ENCODE measurements at regions not wholly inside any gene's neighbourhood (a gene's known extent, or its start where the extent isn't known, plus 50 kb on each side); places are given as distances from the start of the nearest gene placed in this dataset.

GRCh38 chr10:120761951-120762350 is 89.2 kb upstream of the WDR11 start:
- H3K4me3 ChIP-seq (ENCODE audit: low read depth, low read length) = no peak overlapping the region
- DNase-seq (ENCODE audit: low read depth) = no peak

GRCh38 chr10:120765226-120765803 is 85.8 kb upstream of the WDR11 start:
- DNase-seq (ENCODE audit: low read depth) = no peak
- H3K4me3 ChIP-seq (ENCODE audit: low read depth, low read length) = no peak overlapping the region
- TF ChIP-seq, protein P1, sequence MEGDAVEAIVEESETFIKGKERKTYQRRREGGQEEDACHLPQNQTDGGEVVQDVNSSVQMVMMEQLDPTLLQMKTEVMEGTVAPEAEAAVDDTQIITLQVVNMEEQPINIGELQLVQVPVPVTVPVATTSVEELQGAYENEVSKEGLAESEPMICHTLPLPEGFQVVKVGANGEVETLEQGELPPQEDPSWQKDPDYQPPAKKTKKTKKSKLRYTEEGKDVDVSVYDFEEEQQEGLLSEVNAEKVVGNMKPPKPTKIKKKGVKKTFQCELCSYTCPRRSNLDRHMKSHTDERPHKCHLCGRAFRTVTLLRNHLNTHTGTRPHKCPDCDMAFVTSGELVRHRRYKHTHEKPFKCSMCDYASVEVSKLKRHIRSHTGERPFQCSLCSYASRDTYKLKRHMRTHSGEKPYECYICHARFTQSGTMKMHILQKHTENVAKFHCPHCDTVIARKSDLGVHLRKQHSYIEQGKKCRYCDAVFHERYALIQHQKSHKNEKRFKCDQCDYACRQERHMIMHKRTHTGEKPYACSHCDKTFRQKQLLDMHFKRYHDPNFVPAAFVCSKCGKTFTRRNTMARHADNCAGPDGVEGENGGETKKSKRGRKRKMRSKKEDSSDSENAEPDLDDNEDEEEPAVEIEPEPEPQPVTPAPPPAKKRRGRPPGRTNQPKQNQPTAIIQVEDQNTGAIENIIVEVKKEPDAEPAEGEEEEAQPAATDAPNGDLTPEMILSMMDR (IDR thresholded peaks at IDR 0.05; ENCODE audit: low read depth, low read length, missing control alignments) = no peak

More at GRCh38 chr10:120761951-120762350, 89.2 kb upstream of the WDR11 start:
- TF ChIP-seq, protein P1 (IDR thresholded peaks at IDR 0.05; ENCODE audit: low read depth, low read length, missing control alignments) = no peak

GRCh38 chr10:120768227-120768626 is 82.9 kb upstream of the WDR11 start:
- DNase-seq (ENCODE audit: low read depth) = no peak
- no peak overlapping the region for H3K4me3 ChIP-seq (ENCODE audit: low read depth, low read length)
- TF ChIP-seq, protein P1 (IDR thresholded peaks at IDR 0.05; ENCODE audit: low read depth, low read length, missing control alignments) = no peak

- TF ChIP-seq, protein P1 (IDR thresholded peaks at IDR 0.05; ENCODE audit: low read depth, low read length, missing control alignments) = no peak
- no peak for DNase-seq (ENCODE audit: low read depth)
- no peak overlapping the region for H3K4me3 ChIP-seq (ENCODE audit: low read depth, low read length)
Observed at GRCh38 chr10:120770496-120770895, 80.7 kb upstream of the WDR11 start.

- DNase-seq (ENCODE audit: low read depth) = no peak
- TF ChIP-seq, protein P1 (IDR thresholded peaks at IDR 0.05; ENCODE audit: low read depth, low read length, missing control alignments) = no peak
- H3K4me3 ChIP-seq (ENCODE audit: low read depth, low read length) = no peak overlapping the region
Observed at GRCh38 chr10:120776442-120776841, 74.7 kb upstream of the WDR11 start.

DNA sequence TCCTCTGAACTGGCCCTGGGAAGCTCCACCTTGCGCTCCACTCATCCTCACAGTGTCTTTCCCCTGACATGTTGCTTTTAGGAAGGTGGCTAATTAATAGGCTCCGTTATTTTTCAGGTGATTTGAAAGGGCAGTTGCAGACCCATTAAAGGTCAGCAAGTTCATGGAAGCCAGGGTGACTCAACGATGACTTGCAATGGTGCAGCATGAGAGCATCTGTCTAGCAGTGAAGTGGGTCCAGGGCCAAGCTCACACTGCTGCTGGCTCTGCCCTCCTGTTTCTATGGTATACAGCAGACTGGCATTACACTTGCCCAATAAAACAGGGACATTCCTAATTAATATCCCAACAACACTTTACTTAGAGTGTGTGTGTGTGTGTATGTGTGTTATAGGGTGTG is 68.8 kb upstream of the WDR11 start:
- no peak for DNase-seq (ENCODE audit: low read depth)
- H3K4me3 ChIP-seq (ENCODE audit: low read depth, low read length) = no peak overlapping the region
- TF ChIP-seq, protein P1 (IDR thresholded peaks at IDR 0.05; ENCODE audit: low read depth, low read length, missing control alignments) = no peak

DNA sequence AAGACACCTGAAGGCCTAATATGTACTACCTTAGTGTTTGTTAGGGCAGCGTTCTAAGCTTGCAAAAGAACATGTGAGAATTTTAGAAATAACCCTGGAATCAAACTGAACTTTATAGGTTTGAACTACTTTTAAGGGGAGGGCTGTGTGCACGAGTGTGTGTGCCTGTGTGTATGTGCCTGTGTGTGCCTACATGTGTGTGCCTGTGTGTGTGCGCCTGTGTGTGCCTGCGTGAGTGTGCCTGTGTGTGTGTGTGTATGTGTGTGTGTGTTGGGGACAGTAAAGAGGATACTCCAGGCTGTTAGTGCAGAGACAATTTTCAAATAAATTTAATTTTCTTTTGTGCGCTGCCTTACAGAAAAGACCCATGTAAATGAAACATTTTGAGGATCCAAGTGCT is 68.1 kb upstream of the WDR11 start:
- DNase-seq (ENCODE audit: low read depth) = no peak
- no peak overlapping the region for H3K4me3 ChIP-seq (ENCODE audit: low read depth, low read length)
- TF ChIP-seq, protein P1 (IDR thresholded peaks at IDR 0.05; ENCODE audit: low read depth, low read length, missing control alignments) = no peak
